Heart left ventricle (tissue), 16 donors: ENCODE measurements at regions not wholly inside any gene's neighbourhood (a gene's known extent, or its start where the extent isn't known, plus 50 kb on each side); places are given as distances from the start of the nearest gene placed in this dataset.

Experiments
- ATAC-seq, 4 donors: fragments of 200-7000 bp; cut with Tn5 transposase; one replicate each; pipeline ENCODE4 v1.9.1; 2020 to 2022; ENCODE audit warnings: moderate library complexity in 4 of 4, mild to moderate bottlenecking in 3 of 4, moderate number of reproducible peaks in 1 of 4
- DNase-seq, 5 donors: peaks; one replicate each; pipeline ENCODE4 v3.0.0-alpha.2; 2020
- H3K27ac ChIP-seq, 12 donors: fragments of 200-600 bp; sonication (generic) in 4 of 12; one replicate each; pipeline versions ENCODE4 v1.5.0 to v1.8.0; 2016 to 2022; ENCODE audit warnings: mild to moderate bottlenecking in 2 of 12
- H3K27me3 ChIP-seq, 9 donors: fragments of 200-600 bp; sonication (generic) in 2 of 9; one replicate each; pipeline versions ENCODE4 v1.5.1 to v1.8.0; 2016 to 2022; ENCODE audit warnings: mild to moderate bottlenecking in 3 of 9
- H3K36me3 ChIP-seq, 9 donors: fragments of 200-600 bp; sonication (generic) in 2 of 9; one replicate each; pipeline versions ENCODE4 v1.5.0 to v1.8.0; 2018 to 2022; ENCODE audit warnings: mild to moderate bottlenecking in 2 of 9
- H3K4me1 ChIP-seq, 12 donors: fragments of 200-600 bp; sonication (generic) in 4 of 12; one replicate each; pipeline versions ENCODE4 v1.5.0 to v1.8.0; 2016 to 2022; ENCODE audit warnings: mild to moderate bottlenecking in 3 of 12
- H3K4me3 ChIP-seq, 12 donors: fragments of 200-600 bp; sonication (generic) in 4 of 12; one replicate each; pipeline versions ENCODE4 v1.5.0 to v1.8.0; 2017 to 2022; ENCODE audit warnings: mild to moderate bottlenecking in 9 of 12, moderate library complexity in 4 of 12
- H3K9me3 ChIP-seq, 12 donors: fragments of 200-600 bp; sonication (generic) in 4 of 12; one replicate each; pipeline versions ENCODE4 v1.5.0 to v1.8.0; 2016 to 2022; ENCODE audit warnings: mild to moderate bottlenecking in 1 of 12
- CTCF ChIP-seq, 12 donors: fragments of 200-600 bp; sonication (generic) in 4 of 12; IDR thresholded peaks; one replicate each; pipeline versions ENCODE4 v1.5.0 to v1.8.0; 2018 to 2022; ENCODE audit warnings: antibody characterized with exemption in 12 of 12, mild to moderate bottlenecking in 5 of 12
- POLR2A ChIP-seq, 2 donors: fragments of 450-650 bp; IDR thresholded peaks; one replicate each; pipeline ENCODE4 v1.6.1; 2017; ENCODE audit warnings: antibody characterized with exemption in 2 of 2, mild to moderate bottlenecking in 2 of 2, moderate library complexity in 2 of 2
- WGBS, 4 donors: extraction: QIAGEN DNeasy Blood & Tissue Kit in 2 of 4; methylation state at CpG; one replicate each; pipeline versions ENCODE4 v1.1.5 to v1.1.7; 2013 to 2018; 5-methylcytosine and 5-hydroxymethylcytosine counted together
- intact Hi-C, 10 donors: fragments of 100-400 bp; cut with DNase I; formaldehyde crosslinking; loops; one replicate each; pipeline versions ENCODE4 v1.11.1 to v1.14.2; 2022
- donor health status: ischemic (EF 13 %, LVEDD 7.1; RV severe dilation, severe dysfunction).
- donor health status: healthy with polysubstance abuse.
- donor health status: DM: no; HTN: yes; CAD: no.
- donor health status: DM: no; HTN: no; CAD: no.
- donor health status: ischemic (EF 25% LVEDD 6.9; RV normal size, moderate dysfunction).
- donor health status: ischemic (EF 25% LVEDD 5.7; RV mildly dilated, moderate dysfunction).
- donor health status: healthy.
- donor health status: DM: yes; HTN: yes; CAD: no.
- donor health status: ischemic (EF 35%, LVEDD 5.7; RV mildly dilated, moderate dysfunction).
- donor health status: nonischemic (EF 11% LVEDD 7.7; RV severe dilation, severe dysfunction).
- donor health status: DM: yes; HTN: yes; CAD: no.
- donor health status: PGD.
- donor health status: ischemic (EF 29% LVEDD 5.4; RV normal size, mild dysfunction).
- donor health status: nonischemic (EF 23%, LVEDD 6.1; RV moderate dilation, normal function).

GRCh38 chr10:61052469-61053205 is 108.7 kb upstream of the RHOBTB1 start:
- Histone ChIP-seq H3K4me3 (no peak overlapping the region), H3K4me1 (no peaks in the 10 kb centered on the region), H3K36me3 (no peaks in the 10 kb centered on the region), H3K9me3 (no peaks in the 10 kb centered on the region), H3K27me3 (no peaks in the 10 kb centered on the region), H3K27ac (no peak overlapping the region)
- no peak for DNase-seq
- TF ChIP-seq CTCF (IDR thresholded peaks at IDR 0.05) (no peak), POLR2A (IDR thresholded peaks at IDR 0.05) (no peak)
- intact Hi-C loops: no loop called here
- no peak for ATAC-seq
- 78 to 82% (median 81%) methylated on average over 2 of the region's 2 CpGs for WGBS, 4 donors

GRCh38 chr10:61051344-61051743 is 107.4 kb upstream of the RHOBTB1 start:
- H3K4me3 ChIP-seq: no peak overlapping the region
- intact Hi-C loops: no loop called here
- H3K27me3 ChIP-seq: no peaks in the 10 kb centered on the region
- no peaks in the 10 kb centered on the region for H3K9me3 ChIP-seq
- ATAC-seq (no peak), DNase-seq (no peak)
- H3K4me1 ChIP-seq: no peaks in the 10 kb centered on the region
- 89 to 90% (median 89%) methylated on average over 5 of the region's 5 CpGs for WGBS, 4 donors
- no peak overlapping the region for H3K27ac ChIP-seq
- no peaks in the 10 kb centered on the region for H3K36me3 ChIP-seq
- TF ChIP-seq POLR2A (IDR thresholded peaks at IDR 0.05): no peak
- TF ChIP-seq CTCF (IDR thresholded peaks at IDR 0.05): no peak

- 82 to 87% (median 85%) methylated on average over 5 of the region's 5 CpGs for WGBS, 4 donors
- TF ChIP-seq POLR2A (IDR thresholded peaks at IDR 0.05): no peak
- TF ChIP-seq CTCF (IDR thresholded peaks at IDR 0.05): no peak
- Histone ChIP-seq H3K27ac (no peak overlapping the region), H3K27me3 (no peaks in the 10 kb centered on the region), H3K9me3 (no peaks in the 10 kb centered on the region), H3K36me3 (no peaks in the 10 kb centered on the region), H3K4me3 (no peak overlapping the region), H3K4me1 (no peaks in the 10 kb centered on the region)
- intact Hi-C loops: no loop called here
- DNase-seq (no peak), ATAC-seq (no peak)
Observed at GRCh38 chr10:61050120-61050745, 106.2 kb upstream of the RHOBTB1 start.

- no peaks in the 10 kb centered on the region for H3K4me1 ChIP-seq
- TF ChIP-seq CTCF (IDR thresholded peaks at IDR 0.05): no peak
- TF ChIP-seq POLR2A (IDR thresholded peaks at IDR 0.05): no peak
- intact Hi-C loops: no loop called here
Observed at GRCh38 chr10:61049386-61049785, 105.4 kb upstream of the RHOBTB1 start.

More at GRCh38 chr10:61049386-61049785, 105.4 kb upstream of the RHOBTB1 start:
- DNase-seq (no peak), ATAC-seq (no peak)
- WGBS, 4 donors: 62 to 73% (median 69%) methylated on average over 2 of the region's 2 CpGs
- H3K36me3 ChIP-seq: no peaks in the 10 kb centered on the region
- H3K4me3 ChIP-seq: no peak overlapping the region
- H3K27me3 ChIP-seq: no peaks in the 10 kb centered on the region
- no peak overlapping the region for H3K27ac ChIP-seq
- no peaks in the 10 kb centered on the region for H3K9me3 ChIP-seq
